ENCODE measurements at regions not wholly inside any gene's neighbourhood (a gene's known extent, or its start where the extent isn't known, plus 50 kb on each side); places are given as distances from the start of the nearest gene placed in this dataset.

DNA sequence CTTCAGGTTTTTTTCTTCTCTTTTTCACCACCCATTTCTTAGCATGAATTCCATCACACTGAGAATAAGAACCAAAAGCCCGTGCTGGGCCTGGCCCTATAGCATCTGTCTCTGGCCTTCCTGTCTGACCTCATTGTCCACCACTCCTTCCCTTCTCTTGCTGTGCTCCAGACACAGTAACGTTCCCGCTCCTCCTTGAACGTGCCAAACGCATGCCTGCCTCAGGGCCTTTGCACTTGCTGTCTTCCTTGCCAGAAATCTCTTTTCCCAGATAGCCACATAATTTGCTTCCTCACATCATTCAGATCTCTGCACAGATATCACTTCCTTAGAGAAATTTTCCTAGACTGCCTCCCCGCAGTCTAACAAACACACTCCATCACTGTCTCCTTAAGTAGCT, 119.6 kb upstream of the CPSF6 start:
- Histone ChIP-seq H3K27me3 (ENCODE audit: insufficient read depth, poor library complexity, severe bottlenecking) (no peaks in the 10 kb centered on the region), H3K4me3 (replicated peaks; ENCODE audit: insufficient read depth, low read length) (no peak overlapping the region), H3K27ac (replicated peaks) (no peak overlapping the region)
- no peak for DNase-seq (ENCODE audit: low read depth in 1 of 2, low spot score in 1 of 2)
- TF ChIP-seq, protein P1, sequence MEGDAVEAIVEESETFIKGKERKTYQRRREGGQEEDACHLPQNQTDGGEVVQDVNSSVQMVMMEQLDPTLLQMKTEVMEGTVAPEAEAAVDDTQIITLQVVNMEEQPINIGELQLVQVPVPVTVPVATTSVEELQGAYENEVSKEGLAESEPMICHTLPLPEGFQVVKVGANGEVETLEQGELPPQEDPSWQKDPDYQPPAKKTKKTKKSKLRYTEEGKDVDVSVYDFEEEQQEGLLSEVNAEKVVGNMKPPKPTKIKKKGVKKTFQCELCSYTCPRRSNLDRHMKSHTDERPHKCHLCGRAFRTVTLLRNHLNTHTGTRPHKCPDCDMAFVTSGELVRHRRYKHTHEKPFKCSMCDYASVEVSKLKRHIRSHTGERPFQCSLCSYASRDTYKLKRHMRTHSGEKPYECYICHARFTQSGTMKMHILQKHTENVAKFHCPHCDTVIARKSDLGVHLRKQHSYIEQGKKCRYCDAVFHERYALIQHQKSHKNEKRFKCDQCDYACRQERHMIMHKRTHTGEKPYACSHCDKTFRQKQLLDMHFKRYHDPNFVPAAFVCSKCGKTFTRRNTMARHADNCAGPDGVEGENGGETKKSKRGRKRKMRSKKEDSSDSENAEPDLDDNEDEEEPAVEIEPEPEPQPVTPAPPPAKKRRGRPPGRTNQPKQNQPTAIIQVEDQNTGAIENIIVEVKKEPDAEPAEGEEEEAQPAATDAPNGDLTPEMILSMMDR (IDR thresholded peaks at IDR 0.05; ENCODE audit: insufficient read depth, low read length): no peak
- TF ChIP-seq GABPA (IDR thresholded peaks at IDR 0.05; ENCODE audit: low read depth) (no peak), POLR2AphosphoS5 (IDR thresholded peaks at IDR 0.05; ENCODE audit: low read depth) (no peak), SPI1 (IDR thresholded peaks at IDR 0.05; ENCODE audit: borderline replicate concordance, low read depth) (no peak)
- TF ChIP-seq, protein P2, sequence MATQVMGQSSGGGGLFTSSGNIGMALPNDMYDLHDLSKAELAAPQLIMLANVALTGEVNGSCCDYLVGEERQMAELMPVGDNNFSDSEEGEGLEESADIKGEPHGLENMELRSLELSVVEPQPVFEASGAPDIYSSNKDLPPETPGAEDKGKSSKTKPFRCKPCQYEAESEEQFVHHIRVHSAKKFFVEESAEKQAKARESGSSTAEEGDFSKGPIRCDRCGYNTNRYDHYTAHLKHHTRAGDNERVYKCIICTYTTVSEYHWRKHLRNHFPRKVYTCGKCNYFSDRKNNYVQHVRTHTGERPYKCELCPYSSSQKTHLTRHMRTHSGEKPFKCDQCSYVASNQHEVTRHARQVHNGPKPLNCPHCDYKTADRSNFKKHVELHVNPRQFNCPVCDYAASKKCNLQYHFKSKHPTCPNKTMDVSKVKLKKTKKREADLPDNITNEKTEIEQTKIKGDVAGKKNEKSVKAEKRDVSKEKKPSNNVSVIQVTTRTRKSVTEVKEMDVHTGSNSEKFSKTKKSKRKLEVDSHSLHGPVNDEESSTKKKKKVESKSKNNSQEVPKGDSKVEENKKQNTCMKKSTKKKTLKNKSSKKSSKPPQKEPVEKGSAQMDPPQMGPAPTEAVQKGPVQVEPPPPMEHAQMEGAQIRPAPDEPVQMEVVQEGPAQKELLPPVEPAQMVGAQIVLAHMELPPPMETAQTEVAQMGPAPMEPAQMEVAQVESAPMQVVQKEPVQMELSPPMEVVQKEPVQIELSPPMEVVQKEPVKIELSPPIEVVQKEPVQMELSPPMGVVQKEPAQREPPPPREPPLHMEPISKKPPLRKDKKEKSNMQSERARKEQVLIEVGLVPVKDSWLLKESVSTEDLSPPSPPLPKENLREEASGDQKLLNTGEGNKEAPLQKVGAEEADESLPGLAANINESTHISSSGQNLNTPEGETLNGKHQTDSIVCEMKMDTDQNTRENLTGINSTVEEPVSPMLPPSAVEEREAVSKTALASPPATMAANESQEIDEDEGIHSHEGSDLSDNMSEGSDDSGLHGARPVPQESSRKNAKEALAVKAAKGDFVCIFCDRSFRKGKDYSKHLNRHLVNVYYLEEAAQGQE (IDR thresholded peaks at IDR 0.05; ENCODE audit: insufficient replicate concordance, low read depth): no peak

DNA sequence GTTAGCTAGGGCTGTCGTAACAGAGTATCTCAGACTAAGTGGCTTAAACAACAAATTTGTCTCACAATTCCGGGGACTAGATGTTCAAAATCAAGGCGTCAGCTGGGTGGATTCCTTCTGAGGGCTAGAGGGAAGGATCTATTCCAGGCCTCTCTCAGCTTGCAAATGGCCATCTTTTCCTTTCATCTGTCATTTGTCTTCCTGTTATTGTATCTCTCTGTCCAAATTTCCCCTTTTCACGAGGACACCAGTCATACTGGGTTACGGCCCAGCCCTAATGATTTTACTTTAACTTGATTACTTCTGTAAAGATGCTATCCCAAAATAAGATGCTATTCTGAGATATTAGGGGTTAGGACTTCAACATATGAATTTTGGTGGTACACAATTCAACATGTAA, 119.0 kb upstream of the CPSF6 start:
- no peak for DNase-seq (ENCODE audit: low read depth in 1 of 2, low spot score in 1 of 2)
- no peaks in the 10 kb centered on the region for H3K27me3 ChIP-seq (ENCODE audit: insufficient read depth, poor library complexity, severe bottlenecking)
- H3K27ac ChIP-seq (replicated peaks): no peak overlapping the region
- H3K4me3 ChIP-seq (replicated peaks; ENCODE audit: insufficient read depth, low read length): no peak overlapping the region
- TF ChIP-seq POLR2AphosphoS5 (IDR thresholded peaks at IDR 0.05; ENCODE audit: low read depth) (no peak), GABPA (IDR thresholded peaks at IDR 0.05; ENCODE audit: low read depth) (no peak), SPI1 (IDR thresholded peaks at IDR 0.05; ENCODE audit: borderline replicate concordance, low read depth) (no peak)
- TF ChIP-seq, protein P2 (IDR thresholded peaks at IDR 0.05; ENCODE audit: insufficient replicate concordance, low read depth): no peak
- TF ChIP-seq, protein P1 (IDR thresholded peaks at IDR 0.05; ENCODE audit: insufficient read depth, low read length): no peak

DNA sequence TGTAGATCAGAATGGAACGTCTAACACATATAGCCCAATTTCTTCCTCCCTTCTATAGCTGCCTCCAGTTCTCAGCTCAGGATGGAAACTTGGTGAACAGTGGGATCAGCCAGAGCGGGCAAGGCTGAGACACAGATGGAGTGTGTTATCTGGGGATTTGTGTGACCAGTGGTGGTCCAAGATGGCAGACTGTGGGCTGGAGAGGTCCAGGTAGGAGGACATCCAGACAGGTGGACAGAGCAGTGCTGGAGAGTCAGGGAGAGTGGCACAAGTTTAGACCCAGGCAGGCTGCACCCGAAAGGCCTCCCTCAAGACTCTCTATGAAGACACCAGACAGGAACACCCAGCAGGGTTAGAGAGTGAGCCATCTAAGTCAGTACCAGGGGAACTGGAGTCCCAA, 116.1 kb upstream of the CPSF6 start:
- no peak for DNase-seq (ENCODE audit: low read depth in 1 of 2, low spot score in 1 of 2)
- no peak for TF ChIP-seq GABPA (IDR thresholded peaks at IDR 0.05; ENCODE audit: low read depth)
- TF ChIP-seq, protein P2 (IDR thresholded peaks at IDR 0.05; ENCODE audit: insufficient replicate concordance, low read depth): no peak
- TF ChIP-seq POLR2AphosphoS5 (IDR thresholded peaks at IDR 0.05; ENCODE audit: low read depth): no peak
- TF ChIP-seq, protein P1 (IDR thresholded peaks at IDR 0.05; ENCODE audit: insufficient read depth, low read length): no peak
- no peak for TF ChIP-seq SPI1 (IDR thresholded peaks at IDR 0.05; ENCODE audit: borderline replicate concordance, low read depth)
- no peak overlapping the region for H3K4me3 ChIP-seq (replicated peaks; ENCODE audit: insufficient read depth, low read length)

More for the DNA sequence above, 116.1 kb upstream of the CPSF6 start:
- no peaks in the 10 kb centered on the region for H3K27me3 ChIP-seq (ENCODE audit: insufficient read depth, poor library complexity, severe bottlenecking)
- no peak overlapping the region for H3K27ac ChIP-seq (replicated peaks)
